Trophoblast cell (in vitro differentiated cells and primary cell): ENCODE measurements at regions not wholly inside any gene's neighbourhood (a gene's known extent, or its start where the extent isn't known, plus 50 kb on each side); places are given as distances from the start of the nearest gene placed in this dataset.
"Not testable (repeated sequence)": the region's sequence is repeated elsewhere in the genome, so short reads cannot be mapped to it uniquely, and the experiment has no call there.

Experiments used
- DNase-seq, 2 donors: peaks; one replicate each; pipeline ENCODE4 v3.0.0-alpha.2; 2016
- H2AFZ ChIP-seq: 2 replicates; pipeline ENCODE4 v1.6.1; 2013; ENCODE audit warnings: low read length, moderate library complexity, mild to moderate bottlenecking; ENCODE audit not compliant: insufficient read depth, poor library complexity
- H2AK5ac ChIP-seq: 2 replicates; pipeline ENCODE4 v1.6.1; 2013; ENCODE audit warnings: mild to moderate bottlenecking, low read length
- H2BK120ac ChIP-seq: 2 replicates; pipeline ENCODE4 v1.6.1; 2013; ENCODE audit warnings: low read length, mild to moderate bottlenecking, moderate library complexity; ENCODE audit not compliant: insufficient read depth, poor library complexity
- H2BK12ac ChIP-seq: 2 replicates; pipeline ENCODE4 v1.6.1; 2013; ENCODE audit warnings: mild to moderate bottlenecking, low read length, moderate library complexity
- H2BK5ac ChIP-seq: 2 replicates; pipeline ENCODE4 v1.6.1; 2013; ENCODE audit warnings: low read length, low read depth, moderate library complexity, mild to moderate bottlenecking; ENCODE audit not compliant: poor library complexity
- H3K14ac ChIP-seq: 2 replicates; pipeline ENCODE4 v1.6.1; 2013; ENCODE audit warnings: mild to moderate bottlenecking, low read length
- H3K18ac ChIP-seq: 2 replicates; pipeline ENCODE4 v1.6.1; 2013; ENCODE audit warnings: mild to moderate bottlenecking, low read length
- H3K23ac ChIP-seq: 2 replicates; pipeline ENCODE4 v1.6.1; 2013; ENCODE audit warnings: low read length
- H3K27ac ChIP-seq: 2 replicates; pipeline ENCODE4 v1.5.1; 2013; ENCODE audit warnings: low read depth, mild to moderate bottlenecking, inconsistent platforms, low read length, moderate library complexity
- H3K27me3 ChIP-seq: 2 replicates; pipeline ENCODE4 v1.6.1; 2013; ENCODE audit warnings: inconsistent platforms, mild to moderate bottlenecking, low read length, moderate library complexity; ENCODE audit not compliant: insufficient read depth
- H3K36me3 ChIP-seq, 2 experiments: 1 replicate in 1 of 2; 2 replicates in 1 of 2; pipeline ENCODE4 v1.6.1; 2013; ENCODE audit warnings: low read length in 2 of 2, mild to moderate bottlenecking in 2 of 2, moderate library complexity in 1 of 2; ENCODE audit not compliant: insufficient read depth in 2 of 2, control insufficient read depth in 1 of 2
- H3K4ac ChIP-seq: 2 replicates; pipeline ENCODE4 v1.6.1; 2013; ENCODE audit warnings: low read depth, mild to moderate bottlenecking, low read length, moderate library complexity
- H3K4me1 ChIP-seq, 2 experiments: 1 replicate in 1 of 2; 2 replicates in 1 of 2; pipeline ENCODE4 v1.6.1; 2013; ENCODE audit warnings: low read length in 2 of 2, mild to moderate bottlenecking in 2 of 2, moderate library complexity in 1 of 2; ENCODE audit not compliant: insufficient read depth in 2 of 2, control insufficient read depth in 1 of 2
- H3K4me2 ChIP-seq: 2 replicates; pipeline ENCODE4 v1.6.1; 2013; ENCODE audit warnings: inconsistent platforms, mild to moderate bottlenecking, low read length, moderate library complexity
- H3K4me3 ChIP-seq: 2 replicates; pipeline ENCODE4 v1.5.1; 2013; ENCODE audit warnings: mild to moderate bottlenecking, low read depth, low read length, inconsistent platforms
- H3K79me1 ChIP-seq: one replicate; pipeline ENCODE4 v1.6.1; 2013; ENCODE audit warnings: low read length
- H3K79me2 ChIP-seq: 2 replicates; pipeline ENCODE4 v1.6.1; 2013; ENCODE audit warnings: low read length, mild to moderate bottlenecking; ENCODE audit not compliant: control insufficient read depth, insufficient read depth, poor library complexity
- H3K9ac ChIP-seq: 2 replicates; pipeline ENCODE4 v1.6.1; 2013; ENCODE audit warnings: mild to moderate bottlenecking, low read length
- H3K9me3 ChIP-seq: 2 replicates; pipeline ENCODE4 v1.6.1; 2013; ENCODE audit warnings: low read depth, mild to moderate bottlenecking, control low read depth, inconsistent platforms, low read length; ENCODE audit not compliant: insufficient read depth
- H4K12ac ChIP-seq: 2 replicates; pipeline ENCODE4 v1.6.1; 2013; ENCODE audit warnings: low read depth, mild to moderate bottlenecking, low read length, moderate library complexity
- H4K8ac ChIP-seq: 2 replicates; pipeline ENCODE4 v1.6.1; 2013; ENCODE audit warnings: low read depth, mild to moderate bottlenecking, low read length, moderate library complexity
- H4K91ac ChIP-seq: one replicate; pipeline ENCODE4 v1.6.1; 2013; ENCODE audit warnings: low read depth, mild to moderate bottlenecking, low read length, moderate library complexity
- WGBS: extraction: QIAGEN DNeasy Blood & Tissue Kit; methylation state at CpG from one replicate; pipeline ENCODE4 v1.1.7; 2013; ENCODE audit warnings: missing lambda C conversion rate; ENCODE audit not compliant: insufficient read length, insufficient coverage; ENCODE audit errors: extremely low coverage; 5-methylcytosine and 5-hydroxymethylcytosine counted together

GRCh38 chr4:124828382-124828781 lies 115.8 kb upstream of the ANKRD50 start:
- H3K9ac ChIP-seq: no peak overlapping the region

GRCh38 chr4:124817531-124817930 lies 105.0 kb upstream of the ANKRD50 start:
- Histone ChIP-seq H3K18ac (no peak overlapping the region), H2AFZ (no peak overlapping the region), H4K8ac (no peak overlapping the region), H3K27me3 (no peaks in the 10 kb centered on the region), H2BK5ac (no peak overlapping the region), H3K23ac (no peak overlapping the region), H4K91ac (no peak overlapping the region), H3K4me2 (no peak overlapping the region), H3K79me1 (no peaks in the 10 kb centered on the region), H2BK12ac (no peak overlapping the region), H3K79me2 (no peaks in the 10 kb centered on the region), H3K9ac (no peak overlapping the region), H3K4me1 (peaks cover 0 to 2% of the 10 kb centered on the region in 2 experiments), H3K36me3 (no peaks in the 10 kb centered on the region), H2AK5ac (no peak overlapping the region), H3K9me3 (no peaks in the 10 kb centered on the region), H3K4me3 (no peak overlapping the region), H3K27ac (no peak overlapping the region), H3K4ac (no peak overlapping the region), H2BK120ac (no peak overlapping the region), H3K14ac (no peak overlapping the region), H4K12ac (no peak overlapping the region)
- no peak for DNase-seq
- no CpG with 5 or more reads among the region's 1 CpG for WGBS

More at GRCh38 chr4:124828382-124828781, 115.8 kb upstream of the ANKRD50 start:
- H2AFZ ChIP-seq: no peak overlapping the region
- H4K12ac ChIP-seq: no peak overlapping the region
- no peak overlapping the region for H2BK12ac ChIP-seq
- no peak overlapping the region for H3K18ac ChIP-seq
- no peak overlapping the region for H4K8ac ChIP-seq
- no peak for DNase-seq
- H2BK5ac ChIP-seq: no peak overlapping the region
- H3K4me3 ChIP-seq: no peak overlapping the region
- no peak overlapping the region for H2BK120ac ChIP-seq
- no peak overlapping the region for H3K14ac ChIP-seq
- no peak overlapping the region for H3K4ac ChIP-seq
- H3K27me3 ChIP-seq: no peaks in the 10 kb centered on the region
- H3K9me3 ChIP-seq: no peaks in the 10 kb centered on the region
- H3K23ac ChIP-seq: no peak overlapping the region
- no peaks in the 10 kb centered on the region for H3K36me3 ChIP-seq
- no peaks in the 10 kb centered on the region for H3K4me1 ChIP-seq
- no peak overlapping the region for H2AK5ac ChIP-seq
- H3K79me1 ChIP-seq: no peaks in the 10 kb centered on the region
- no peaks in the 10 kb centered on the region for H3K79me2 ChIP-seq
- no peak overlapping the region for H3K27ac ChIP-seq
- H4K91ac ChIP-seq: no peak overlapping the region
- no peak overlapping the region for H3K4me2 ChIP-seq

- not testable (repeated sequence) for H3K9ac ChIP-seq, H2AK5ac ChIP-seq, H3K9me3 ChIP-seq, H4K12ac ChIP-seq, H3K18ac ChIP-seq, H3K14ac ChIP-seq, H3K23ac ChIP-seq, H2BK120ac ChIP-seq, H2AFZ ChIP-seq, H2BK5ac ChIP-seq, H3K4me2 ChIP-seq, H3K36me3 ChIP-seq, H3K79me1 ChIP-seq, H4K8ac ChIP-seq, H3K4me3 ChIP-seq, H2BK12ac ChIP-seq, H3K27me3 ChIP-seq, H3K27ac ChIP-seq, H3K4ac ChIP-seq, H3K4me1 ChIP-seq, H4K91ac ChIP-seq, H3K79me2 ChIP-seq
- WGBS: no CpG with 5 or more reads among the region's 6 CpGs
- peak; percentile 15 to 59 for DNase-seq
Observed at GRCh38 chr4:124812203-124812602, 99.7 kb upstream of the ANKRD50 start.

- no peak overlapping the region for H3K4me2 ChIP-seq
- no peak overlapping the region for H3K18ac ChIP-seq
- H3K4ac ChIP-seq: no peak overlapping the region
- H3K4me3 ChIP-seq: no peak overlapping the region
- H3K36me3 ChIP-seq: no peaks in the 10 kb centered on the region
- no peak overlapping the region for H4K91ac ChIP-seq
- no peak overlapping the region for H2BK12ac ChIP-seq
- H2BK5ac ChIP-seq: no peak overlapping the region
- H3K79me1 ChIP-seq: no peaks in the 10 kb centered on the region
- no peaks in the 10 kb centered on the region for H3K4me1 ChIP-seq
- no peak overlapping the region for H2AFZ ChIP-seq
- H2AK5ac ChIP-seq: no peak overlapping the region
- no peaks in the 10 kb centered on the region for H3K9me3 ChIP-seq
- no peak overlapping the region for H2BK120ac ChIP-seq
- H3K23ac ChIP-seq: no peak overlapping the region
- H3K9ac ChIP-seq: no peak overlapping the region
- H4K8ac ChIP-seq: no peak overlapping the region
- DNase-seq: no peak
- H3K27ac ChIP-seq: no peak overlapping the region
- H4K12ac ChIP-seq: no peak overlapping the region
- H3K14ac ChIP-seq: no peak overlapping the region
- H3K27me3 ChIP-seq: no peaks in the 10 kb centered on the region
- H3K79me2 ChIP-seq: no peaks in the 10 kb centered on the region
Observed at GRCh38 chr4:124810827-124811226, 98.3 kb upstream of the ANKRD50 start.

GRCh38 chr4:124807421-124807820 lies 94.9 kb upstream of the ANKRD50 start:
- Histone ChIP-seq H3K9me3 (no peaks in the 10 kb centered on the region), H3K9ac (no peak overlapping the region), H3K79me1 (no peaks in the 10 kb centered on the region), H3K27ac (no peak overlapping the region), H3K4ac (no peak overlapping the region), H3K79me2 (no peaks in the 10 kb centered on the region), H4K91ac (no peak overlapping the region), H3K23ac (no peak overlapping the region), H3K18ac (no peak overlapping the region), H3K27me3 (no peaks in the 10 kb centered on the region), H3K4me2 (no peak overlapping the region), H3K36me3 (no peaks in the 10 kb centered on the region), H3K4me3 (no peak overlapping the region), H4K12ac (no peak overlapping the region), H2AK5ac (no peak overlapping the region), H2BK12ac (no peak overlapping the region), H3K14ac (no peak overlapping the region), H4K8ac (no peak overlapping the region), H2AFZ (no peak overlapping the region), H3K4me1 (no peaks in the 10 kb centered on the region), H2BK5ac (no peak overlapping the region), H2BK120ac (no peak overlapping the region)
- no CpG with 5 or more reads among the region's 1 CpG for WGBS
- no peak for DNase-seq
